HG02938 (cell line): ENCODE measurements at regions not wholly inside any gene's neighbourhood (a gene's known extent, or its start where the extent isn't known, plus 50 kb on each side); places are given as distances from the start of the nearest gene placed in this dataset.

Experiments used
- ATAC-seq: cut with Tn5 transposase; IDR thresholded peaks from one replicate; pipeline ENCODE4 v1.9.1; 2021; ENCODE audit warnings: mild to moderate bottlenecking, moderate library complexity; ENCODE audit not compliant: unreplicated experiment

DNA sequence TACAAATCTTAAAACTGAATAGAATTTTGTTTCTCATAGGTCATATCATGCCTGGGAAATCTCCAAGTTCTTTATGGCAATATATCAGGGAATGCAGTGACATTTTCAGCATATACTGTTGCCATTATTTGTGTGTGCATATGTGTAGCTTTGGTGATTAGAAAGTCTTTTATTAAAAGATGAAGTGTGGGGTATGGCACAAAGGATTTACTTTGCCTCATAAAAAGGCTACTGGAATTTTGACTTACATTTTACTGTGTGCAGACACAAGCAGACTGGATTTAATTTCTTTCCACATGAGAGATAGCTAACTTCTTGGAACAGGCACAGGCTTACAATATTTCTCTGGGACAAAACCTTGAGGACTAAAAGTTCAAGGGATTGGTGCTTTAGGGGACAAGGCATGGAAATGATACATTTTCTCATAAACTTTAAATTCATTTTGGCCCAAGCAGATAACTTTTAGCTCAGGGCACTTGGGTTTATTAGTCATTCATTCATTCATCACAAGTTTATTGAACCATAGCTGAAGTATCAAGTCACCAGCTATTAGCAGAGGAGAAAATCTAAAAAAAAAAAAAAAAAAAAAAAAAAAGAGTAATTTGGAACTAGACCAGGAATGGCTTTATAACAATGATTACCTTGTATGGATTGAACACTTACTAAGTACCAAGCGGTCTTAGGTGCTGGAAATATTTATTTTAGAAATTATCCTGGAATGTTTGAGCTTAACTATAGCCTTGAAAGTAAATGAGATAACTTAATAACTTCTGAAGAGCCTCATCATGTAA lies 191.5 kb downstream of the SLIT2 start:
- ATAC-seq = no peak

- ATAC-seq = no peak
These were observed 193.1 kb downstream of the SLIT2 start for GRCh38 chr4:20444599-20445337.

DNA sequence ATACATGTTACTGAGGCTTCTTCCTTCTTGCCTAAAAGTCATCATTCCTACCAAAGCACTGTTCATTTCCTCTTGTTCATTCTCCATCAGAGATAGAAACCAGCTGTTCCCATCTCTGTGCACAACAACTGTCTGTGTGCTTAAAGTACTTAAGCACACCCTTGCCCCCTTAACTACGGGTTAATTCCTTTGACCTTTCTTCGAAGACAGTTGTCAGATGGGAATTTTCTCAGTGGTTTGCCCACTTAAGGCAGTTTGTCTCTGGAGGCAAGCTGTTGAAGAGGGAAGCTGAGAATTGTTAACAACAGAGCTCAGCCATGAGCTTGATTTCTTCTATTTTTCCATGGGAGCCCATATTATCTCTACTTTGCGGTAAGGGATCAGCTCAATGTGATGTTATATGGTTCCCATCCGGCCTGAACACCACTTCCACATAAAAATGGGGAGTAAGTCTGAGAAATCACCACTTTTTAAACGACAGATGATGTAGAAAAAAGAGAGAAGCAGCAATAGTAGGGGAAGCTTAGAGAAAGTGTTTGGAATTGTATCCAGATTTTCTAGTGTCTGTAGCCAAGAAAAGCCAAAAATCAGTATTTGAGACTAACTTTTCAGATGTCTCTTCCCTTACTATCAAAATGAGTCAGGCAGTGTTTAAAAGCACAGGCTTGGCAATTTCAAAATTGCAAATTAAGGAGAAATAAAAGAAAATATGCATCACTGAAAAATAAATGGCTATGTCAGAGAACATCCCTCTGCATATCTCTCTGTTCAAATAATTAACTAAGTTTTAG lies 194.4 kb downstream of the SLIT2 start:
- no peak for ATAC-seq

DNA sequence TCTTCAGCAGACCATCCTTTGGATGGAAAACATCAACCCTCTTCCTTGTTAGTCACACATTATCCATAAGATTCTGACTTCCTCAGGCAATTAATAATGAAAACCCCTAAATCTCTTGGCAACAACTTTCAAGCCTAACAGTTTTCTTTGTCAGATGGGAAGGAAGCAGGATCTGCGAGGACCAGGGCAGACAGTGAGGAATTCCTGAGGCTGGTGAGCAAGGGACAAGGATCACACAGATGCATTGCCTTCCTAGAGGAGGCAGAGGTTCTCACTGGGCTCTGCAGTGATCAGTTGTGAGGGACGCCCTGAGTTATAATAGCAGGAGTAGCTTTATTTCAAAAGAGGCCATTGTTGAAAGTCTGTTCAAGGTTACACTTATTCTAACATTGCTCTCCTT lies 195.4 kb downstream of the SLIT2 start:
- no peak for ATAC-seq

- no peak for ATAC-seq
These were observed 200.3 kb downstream of the SLIT2 start for GRCh38 chr4:20451986-20452385.

GRCh38 chr4:20454515-20454914 lies 202.8 kb downstream of the SLIT2 start:
- no peak for ATAC-seq

DNA sequence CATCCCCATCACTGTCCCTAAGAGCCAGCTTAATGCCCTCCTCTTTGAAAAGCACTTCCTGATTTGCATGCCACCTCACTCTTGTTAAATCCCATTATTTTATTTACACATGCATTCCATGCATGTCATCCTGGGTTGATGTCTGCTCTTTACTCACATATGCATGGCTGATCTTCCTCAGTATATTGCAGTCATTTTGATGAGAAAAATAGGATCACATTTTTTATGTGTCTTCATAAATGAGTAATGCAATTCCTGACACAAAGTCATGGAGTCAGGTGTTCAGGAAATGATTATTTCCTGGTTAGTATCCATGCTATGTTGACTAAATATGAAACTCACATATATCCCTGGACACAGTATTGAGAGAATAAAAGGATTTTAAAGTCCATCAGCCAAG lies 204.7 kb downstream of the SLIT2 start:
- ATAC-seq = no peak

DNA sequence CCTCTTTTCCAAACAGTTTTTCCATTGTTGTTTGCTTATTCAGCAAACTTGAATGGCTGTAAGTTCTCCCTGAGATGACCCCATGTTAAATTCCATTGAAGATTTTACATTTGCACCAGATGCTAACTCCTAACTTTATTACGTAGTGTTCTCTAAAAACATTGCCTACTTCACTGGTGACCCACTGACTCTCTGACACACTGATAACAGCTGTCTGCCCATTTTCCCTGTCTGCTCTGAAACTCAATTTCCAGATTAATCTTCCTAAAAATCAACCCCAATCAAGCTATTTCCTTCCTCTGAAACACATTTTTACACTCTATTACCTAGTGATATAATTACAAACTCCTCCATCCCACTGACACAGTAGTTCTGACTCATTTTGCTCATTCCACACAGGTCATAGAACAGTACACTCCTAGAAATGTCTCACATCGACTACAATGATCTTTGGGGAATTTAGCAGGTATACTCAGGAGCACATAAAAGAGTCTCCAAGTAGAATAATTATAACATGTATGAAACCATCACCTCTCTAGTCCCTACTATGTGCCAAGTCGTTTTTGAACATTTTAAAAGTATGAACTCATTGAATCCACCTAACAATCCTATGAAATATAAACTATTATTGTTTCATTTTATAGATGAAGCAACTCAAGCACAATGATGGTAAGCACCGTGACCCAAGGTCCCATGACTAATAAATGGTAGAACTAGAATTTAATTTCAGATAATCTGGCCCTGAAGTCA lies 210.9 kb downstream of the SLIT2 start:
- ATAC-seq = no peak

- no peak for ATAC-seq
These were observed 211.4 kb downstream of the SLIT2 start for GRCh38 chr4:20463176-20463430.

DNA sequence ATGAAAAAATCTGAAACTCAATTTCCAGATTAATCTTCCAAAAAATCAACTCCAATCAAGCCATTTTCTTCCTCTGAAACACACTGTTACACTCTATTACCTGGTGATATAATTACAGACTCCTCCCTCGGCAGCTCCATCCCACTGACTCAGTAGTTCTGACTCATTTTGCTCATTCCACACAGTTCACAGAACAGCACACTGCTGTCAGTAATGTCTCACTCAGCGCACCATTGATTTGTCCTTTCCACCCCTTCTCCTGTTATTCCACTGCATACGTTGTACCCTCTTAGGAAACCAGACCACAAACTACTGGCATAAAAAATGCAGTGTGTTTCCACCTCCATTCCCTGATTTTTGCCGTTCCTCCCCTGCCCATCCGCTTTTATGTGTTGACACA lies 212.7 kb downstream of the SLIT2 start:
- ATAC-seq = no peak

DNA sequence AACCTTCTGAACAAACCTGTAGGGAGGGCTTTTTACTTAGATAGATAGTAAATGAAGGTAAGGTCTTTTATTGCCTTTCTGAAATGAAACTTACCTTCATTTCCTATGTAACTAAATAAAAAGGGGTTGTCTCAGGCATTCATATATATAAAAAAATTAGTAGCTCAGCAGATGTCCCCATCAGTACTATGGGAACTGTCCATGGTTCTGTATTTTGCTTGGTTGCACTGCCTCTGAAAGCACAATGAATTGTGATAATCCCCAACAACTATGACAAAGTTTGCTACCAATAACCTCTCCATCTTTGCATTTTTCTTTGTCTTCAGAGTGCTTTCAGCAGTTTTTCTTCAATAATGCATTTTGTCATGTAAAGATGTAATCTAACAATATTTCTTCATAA lies 222.4 kb downstream of the SLIT2 start:
- ATAC-seq = no peak

GRCh38 chr4:20478412-20478811 lies 221.8 kb upstream of the PACRGL start:
- ATAC-seq = no peak

GRCh38 chr4:20480165-20480947 lies 219.9 kb upstream of the PACRGL start:
- ATAC-seq = no peak

- ATAC-seq = no peak
These were observed 216.8 kb upstream of the PACRGL start for GRCh38 chr4:20483416-20483815.

GRCh38 chr4:20486433-20486832 lies 213.8 kb upstream of the PACRGL start:
- no peak for ATAC-seq

- ATAC-seq = no peak
These were observed 212.8 kb upstream of the PACRGL start for GRCh38 chr4:20487446-20487845.

- ATAC-seq = no peak
These were observed 212.4 kb upstream of the PACRGL start for GRCh38 chr4:20487852-20488251.

GRCh38 chr4:20490734-20491133 lies 209.5 kb upstream of the PACRGL start:
- no peak for ATAC-seq

DNA sequence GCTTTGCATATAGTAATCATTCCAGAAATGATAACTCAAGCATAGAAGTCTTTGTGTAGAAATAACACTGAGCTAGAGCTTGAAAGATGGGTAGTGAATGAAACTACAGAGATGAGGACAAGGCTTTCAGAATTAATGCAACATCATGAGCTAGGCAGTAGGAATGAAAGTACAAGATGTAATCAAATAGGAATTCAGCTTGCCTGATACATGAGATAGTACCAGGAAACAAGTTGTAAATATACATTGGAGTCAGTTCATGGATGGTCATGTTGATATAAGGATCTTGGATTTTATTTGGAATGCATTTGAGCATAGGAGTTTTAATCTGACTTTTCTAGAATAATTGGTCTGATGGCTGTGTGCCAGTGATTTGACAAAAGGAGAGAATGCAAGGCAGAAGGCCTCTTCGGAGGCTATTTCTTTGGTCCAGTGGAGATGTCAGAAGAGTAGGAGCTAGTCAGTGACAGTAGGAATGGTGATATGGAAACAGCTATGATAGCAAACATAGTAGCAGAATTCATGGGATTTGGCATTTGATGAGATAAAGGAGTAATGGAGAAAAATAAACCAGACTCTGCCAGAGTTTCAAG lies 206.4 kb upstream of the PACRGL start:
- ATAC-seq = no peak

DNA sequence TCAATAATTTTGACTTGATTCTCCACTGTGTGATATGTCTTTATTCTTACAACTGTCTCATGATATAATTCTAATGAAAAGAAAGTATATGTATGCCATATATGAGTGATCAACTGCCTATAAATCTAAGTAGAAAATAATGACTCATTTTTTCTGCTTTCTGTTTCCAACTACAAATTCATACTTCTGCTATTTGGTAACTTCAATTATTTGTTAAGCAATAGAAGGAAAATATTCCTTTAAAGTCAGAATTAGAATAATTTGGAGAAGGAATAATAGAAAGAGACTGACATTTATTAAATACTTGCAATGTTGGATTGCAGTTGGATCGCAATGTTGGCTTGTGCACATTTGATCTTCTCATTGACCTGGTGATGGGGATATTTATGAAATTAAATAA lies 204.2 kb upstream of the PACRGL start:
- no peak for ATAC-seq
